ENCODE measurements at regions not wholly inside any gene's neighbourhood (a gene's known extent, or its start where the extent isn't known, plus 50 kb on each side); places are given as distances from the start of the nearest gene placed in this dataset.

DNA sequence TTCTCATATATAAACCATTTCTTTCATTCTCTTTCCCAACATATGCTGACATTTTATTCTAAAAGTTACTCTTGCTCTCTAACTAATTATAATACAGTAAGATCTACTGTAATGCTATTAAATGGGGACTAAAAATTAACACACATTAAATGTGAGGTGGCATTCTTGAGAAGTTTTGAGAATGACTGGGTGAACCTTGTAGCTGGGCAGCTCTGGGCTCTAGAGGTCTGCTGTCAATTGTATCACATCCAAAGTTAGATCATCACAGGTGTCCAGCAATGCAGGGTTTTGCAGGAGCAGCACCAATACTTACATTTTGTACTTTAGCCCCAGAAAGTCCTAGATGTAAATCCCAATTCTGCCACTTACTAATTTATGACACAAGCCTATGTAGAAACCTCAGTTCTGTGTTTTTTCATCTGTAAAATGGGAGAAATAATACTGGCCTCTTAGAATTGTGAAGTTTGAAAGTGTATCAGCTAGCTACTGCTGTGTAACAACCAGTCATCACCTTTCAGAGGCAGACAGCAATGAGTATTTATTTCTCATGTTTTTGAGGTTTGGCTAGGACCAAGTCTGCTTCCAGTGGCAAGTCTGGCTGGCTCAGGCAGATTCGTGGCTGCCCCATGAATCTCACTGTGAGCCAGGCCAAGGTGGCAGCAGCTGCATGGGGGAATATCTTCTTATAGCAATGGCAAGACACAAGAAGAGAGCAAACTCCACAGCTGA lies 79.6 kb upstream of the EMX2 start:
- no peak for DNase-seq (ENCODE audit: extremely low read depth in 1 of 4, low spot score in 3 of 4)
- WGBS (ENCODE audit: insufficient coverage, low coverage, missing lambda C conversion rate), result 0% methylated on average over 1 of the region's 1 CpG
- H3K9me1 ChIP-seq (ENCODE audit: control insufficient read depth, insufficient read depth, low read length), result no peaks in the 10 kb centered on the region
- no TSS peak for BruUV-seq (replicated peaks)
- no peak for ATAC-seq
- no peak overlapping the region for H3K9ac ChIP-seq (ENCODE audit: insufficient read depth in 1 of 2, low read depth in 2 of 2, low read length in 2 of 2)
- no peaks in the 10 kb centered on the region for H3K79me2 ChIP-seq (ENCODE audit: control insufficient read depth, insufficient read depth, low read length)
- no peak overlapping the region for H3K4me2 ChIP-seq (ENCODE audit: insufficient read depth, low read length)
- H3K36me3 ChIP-seq (ENCODE audit: control insufficient read depth, insufficient read depth, low read length), result no peaks in the 10 kb centered on the region
- peaks cover 0 to 24% of the 10 kb centered on the region in 2 experiments; a peak in 2 of 5 replicates for H3K27me3 ChIP-seq (ENCODE audit: control insufficient read depth in 2 of 2, insufficient read depth in 2 of 2, low read length in 2 of 2)
- in situ Hi-C loops (cut with MboI) (no loop called here), intact Hi-C loops (cut with micrococcal nuclease) (no loop called here)
- no peak overlapping the region for H2AFZ ChIP-seq (ENCODE audit: low read depth, low read length)
- no peak overlapping the region for H3K27ac ChIP-seq (ENCODE audit: extremely low read depth, low read depth, low read length)
- no peaks in the 10 kb centered on the region for H4K20me1 ChIP-seq (replicated peaks; ENCODE audit: control insufficient read depth, insufficient read depth, low read length)
- peaks cover 0 to 6% of the 10 kb centered on the region in 2 experiments; a peak in 3 of 5 replicates for H3K4me1 ChIP-seq (replicated peaks in 1 of 2; ENCODE audit: control insufficient read depth in 2 of 2, insufficient read depth in 2 of 2, low read length in 2 of 2)
- H3K9me3 ChIP-seq (replicated peaks; ENCODE audit: control insufficient read depth, insufficient read depth, low read depth, low read length), result peaks cover 5% of the 10 kb centered on the region; the same call in 1 of the 2 replicates
- no peak overlapping the region for H3K4me3 ChIP-seq
- TF ChIP-seq RBM25 (IDR thresholded peaks at IDR 0.05; ENCODE audit: low read depth, low read length, severe bottlenecking), result peak; percentile 71
- TF ChIP-seq CBX3 (IDR thresholded peaks at IDR 0.05; ENCODE audit: borderline replicate concordance in 1 of 2, low read length in 2 of 2), result peak in 1 of 2 experiments; percentile 70; a peak in 1 of 3 replicates
- TF ChIP-seq COPS2 (conservative IDR thresholded peaks at IDR 0.05), result no peak
- peak; percentile 37; the same call in 1 of the 2 replicates for TF ChIP-seq BCOR (IDR thresholded peaks at IDR 0.05)
- FAIRE-seq, result no peak
- CTCF ChIA-PET (ENCODE audit: low intra/inter-chr PET ratio), result no interaction called here
- POLR2A ChIA-PET, result no interaction called here

GRCh38 chr10:117462424-117462792 lies 80.1 kb upstream of the EMX2 start:
- no peak overlapping the region for H3K9ac ChIP-seq (ENCODE audit: insufficient read depth in 1 of 2, low read depth in 2 of 2, low read length in 2 of 2)
- POLR2A ChIA-PET, result interaction anchor here (0.6 kb wide), 1 partner anchor 41 kb away, joined by 3 read pairs; no protein-coding TSS in a partner anchor
- CTCF ChIA-PET (ENCODE audit: low intra/inter-chr PET ratio), result no interaction called here
- H4K20me1 ChIP-seq (replicated peaks; ENCODE audit: control insufficient read depth, insufficient read depth, low read length), result no peaks in the 10 kb centered on the region
- intact Hi-C loops (cut with micrococcal nuclease), result no loop called here
- H3K4me2 ChIP-seq (ENCODE audit: insufficient read depth, low read length), result no peak overlapping the region
- no peaks in the 10 kb centered on the region for H3K36me3 ChIP-seq (ENCODE audit: control insufficient read depth, insufficient read depth, low read length)
- in situ Hi-C loops (cut with MboI), result no loop called here
- H3K4me1 ChIP-seq (replicated peaks in 1 of 2; ENCODE audit: control insufficient read depth in 2 of 2, insufficient read depth in 2 of 2, low read length in 2 of 2), result peaks cover 0 to 6% of the 10 kb centered on the region in 2 experiments; a peak in 3 of 5 replicates
- WGBS (ENCODE audit: insufficient coverage, low coverage, missing lambda C conversion rate), result 10% methylated on average over 6 of the region's 6 CpGs
- no TSS peak for BruUV-seq (replicated peaks)
- H3K79me2 ChIP-seq (ENCODE audit: control insufficient read depth, insufficient read depth, low read length), result no peaks in the 10 kb centered on the region
- DNase-seq (ENCODE audit: extremely low read depth in 1 of 4, low spot score in 3 of 4), result peak in 2 of 4 experiments; percentile 12 to 14
- peak; percentile 64 for ATAC-seq
- peaks cover 0 to 30% of the 10 kb centered on the region in 2 experiments; a peak in 2 of 5 replicates for H3K27me3 ChIP-seq (ENCODE audit: control insufficient read depth in 2 of 2, insufficient read depth in 2 of 2, low read length in 2 of 2)
- no peak overlapping the region for H3K27ac ChIP-seq (ENCODE audit: extremely low read depth, low read depth, low read length)
- peaks cover 5% of the 10 kb centered on the region; the same call in 1 of the 2 replicates for H3K9me3 ChIP-seq (replicated peaks; ENCODE audit: control insufficient read depth, insufficient read depth, low read depth, low read length)
- H2AFZ ChIP-seq (ENCODE audit: low read depth, low read length), result no peak overlapping the region
- H3K9me1 ChIP-seq (ENCODE audit: control insufficient read depth, insufficient read depth, low read length), result no peaks in the 10 kb centered on the region
- no peak for FAIRE-seq
- no peak overlapping the region for H3K4me3 ChIP-seq
- TF ChIP-seq ZNF76 (CRISPR knock-in tag; IDR thresholded peaks at IDR 0.05; ENCODE audit: borderline replicate concordance), result no peak
- TF ChIP-seq, protein P1, sequence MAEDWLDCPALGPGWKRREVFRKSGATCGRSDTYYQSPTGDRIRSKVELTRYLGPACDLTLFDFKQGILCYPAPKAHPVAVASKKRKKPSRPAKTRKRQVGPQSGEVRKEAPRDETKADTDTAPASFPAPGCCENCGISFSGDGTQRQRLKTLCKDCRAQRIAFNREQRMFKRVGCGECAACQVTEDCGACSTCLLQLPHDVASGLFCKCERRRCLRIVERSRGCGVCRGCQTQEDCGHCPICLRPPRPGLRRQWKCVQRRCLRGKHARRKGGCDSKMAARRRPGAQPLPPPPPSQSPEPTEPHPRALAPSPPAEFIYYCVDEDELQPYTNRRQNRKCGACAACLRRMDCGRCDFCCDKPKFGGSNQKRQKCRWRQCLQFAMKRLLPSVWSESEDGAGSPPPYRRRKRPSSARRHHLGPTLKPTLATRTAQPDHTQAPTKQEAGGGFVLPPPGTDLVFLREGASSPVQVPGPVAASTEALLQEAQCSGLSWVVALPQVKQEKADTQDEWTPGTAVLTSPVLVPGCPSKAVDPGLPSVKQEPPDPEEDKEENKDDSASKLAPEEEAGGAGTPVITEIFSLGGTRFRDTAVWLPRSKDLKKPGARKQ (CRISPR knock-in tag; IDR thresholded peaks at IDR 0.05), result no peak
- no peak for TF ChIP-seq ZNF408 (CRISPR knock-in tag; IDR thresholded peaks at IDR 0.05; ENCODE audit: low read depth)
- TF ChIP-seq, protein P2, sequence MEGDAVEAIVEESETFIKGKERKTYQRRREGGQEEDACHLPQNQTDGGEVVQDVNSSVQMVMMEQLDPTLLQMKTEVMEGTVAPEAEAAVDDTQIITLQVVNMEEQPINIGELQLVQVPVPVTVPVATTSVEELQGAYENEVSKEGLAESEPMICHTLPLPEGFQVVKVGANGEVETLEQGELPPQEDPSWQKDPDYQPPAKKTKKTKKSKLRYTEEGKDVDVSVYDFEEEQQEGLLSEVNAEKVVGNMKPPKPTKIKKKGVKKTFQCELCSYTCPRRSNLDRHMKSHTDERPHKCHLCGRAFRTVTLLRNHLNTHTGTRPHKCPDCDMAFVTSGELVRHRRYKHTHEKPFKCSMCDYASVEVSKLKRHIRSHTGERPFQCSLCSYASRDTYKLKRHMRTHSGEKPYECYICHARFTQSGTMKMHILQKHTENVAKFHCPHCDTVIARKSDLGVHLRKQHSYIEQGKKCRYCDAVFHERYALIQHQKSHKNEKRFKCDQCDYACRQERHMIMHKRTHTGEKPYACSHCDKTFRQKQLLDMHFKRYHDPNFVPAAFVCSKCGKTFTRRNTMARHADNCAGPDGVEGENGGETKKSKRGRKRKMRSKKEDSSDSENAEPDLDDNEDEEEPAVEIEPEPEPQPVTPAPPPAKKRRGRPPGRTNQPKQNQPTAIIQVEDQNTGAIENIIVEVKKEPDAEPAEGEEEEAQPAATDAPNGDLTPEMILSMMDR (IDR thresholded peaks at IDR 0.05 in 2 of 3, conservative IDR thresholded peaks at IDR 0.05 in 1 of 3; ENCODE audit: insufficient read depth in 2 of 3, low read depth in 1 of 3, low read length in 3 of 3), result peak; percentile 23 to 38 (median 23); a peak in 2 of 6 replicates
- TF ChIP-seq MTA3 (IDR thresholded peaks at IDR 0.05; ENCODE audit: borderline replicate concordance), result no peak
- TF ChIP-seq ZC3H8 (IDR thresholded peaks at IDR 0.05), result no peak
- TF ChIP-seq ZNF699 (CRISPR knock-in tag; IDR thresholded peaks at IDR 0.05; ENCODE audit: insufficient replicate concordance), result no peak

Data from K562 (cell line).